Stimulated activated CD4-positive, alpha-beta T cell treated with anti-CD3 and anti-CD28 coated beads, Interleukin-2, amount 100 ng/mL, for 48 hours (primary cell): ENCODE measurements at regions not wholly inside any gene's neighbourhood (a gene's known extent, or its start where the extent isn't known, plus 50 kb on each side); places are given as distances from the start of the nearest gene placed in this dataset.

Source experiments
- DNase-seq, 2 donors: peaks; one replicate each; pipeline ENCODE4 v3.0.0-alpha.2; 2020

- DNase-seq: no peak
These were observed 340.9 kb downstream of the BUD13 start for GRCh38 chr11:116431842-116432241.

DNA sequence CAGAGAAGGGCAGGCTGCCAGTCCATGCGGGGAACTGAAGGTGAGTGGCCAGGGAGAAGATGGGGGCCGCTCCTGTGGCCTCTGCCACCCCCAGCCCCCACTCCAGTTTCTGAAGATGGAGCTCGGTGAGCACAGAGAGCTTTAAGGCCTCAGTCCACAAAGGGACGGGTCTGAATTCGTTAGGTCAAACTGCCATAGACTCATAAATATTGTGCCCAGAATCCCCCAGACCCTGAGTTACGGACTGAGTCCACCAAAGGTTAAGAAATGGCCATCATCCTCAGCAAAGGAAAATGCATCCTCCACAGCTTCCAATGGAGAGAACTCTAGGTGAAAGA, 344.2 kb downstream of the BUD13 start:
- DNase-seq: no peak

DNA sequence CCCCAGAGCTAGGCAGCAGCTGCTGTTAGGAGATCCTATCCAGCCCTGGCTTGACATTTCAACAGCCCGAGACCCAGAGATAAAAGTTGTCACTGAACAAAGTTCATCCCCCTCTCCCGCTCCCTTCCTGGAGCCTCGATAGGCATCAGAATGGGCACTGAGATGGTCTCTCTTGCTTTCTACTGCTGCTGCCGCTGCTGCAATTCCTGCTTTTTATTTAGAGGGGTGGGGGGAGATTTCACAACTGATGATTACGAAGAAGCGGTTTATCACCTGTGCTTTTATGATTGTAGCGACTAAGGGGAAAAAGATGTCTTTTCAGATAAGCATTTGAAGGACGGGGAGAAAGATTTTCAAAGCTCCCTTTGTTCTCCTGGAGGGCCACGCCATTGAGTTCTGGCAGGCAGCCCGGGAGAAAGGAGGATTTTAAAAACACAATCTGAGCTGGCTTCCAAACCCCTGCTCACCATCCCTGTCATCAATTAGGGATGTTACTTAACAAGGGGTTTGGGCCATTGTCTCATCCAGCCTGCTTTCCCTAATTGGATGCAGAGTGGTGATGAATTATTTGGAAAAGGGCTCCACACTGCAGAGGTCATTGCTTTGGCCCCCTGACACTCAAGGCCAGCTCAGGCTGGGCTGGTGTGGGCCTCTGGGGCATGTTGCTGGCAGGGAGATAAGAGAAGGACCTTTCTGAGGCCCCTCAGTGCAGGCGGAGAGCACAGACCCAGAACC, 344.7 kb downstream of the BUD13 start:
- no peak for DNase-seq

DNA sequence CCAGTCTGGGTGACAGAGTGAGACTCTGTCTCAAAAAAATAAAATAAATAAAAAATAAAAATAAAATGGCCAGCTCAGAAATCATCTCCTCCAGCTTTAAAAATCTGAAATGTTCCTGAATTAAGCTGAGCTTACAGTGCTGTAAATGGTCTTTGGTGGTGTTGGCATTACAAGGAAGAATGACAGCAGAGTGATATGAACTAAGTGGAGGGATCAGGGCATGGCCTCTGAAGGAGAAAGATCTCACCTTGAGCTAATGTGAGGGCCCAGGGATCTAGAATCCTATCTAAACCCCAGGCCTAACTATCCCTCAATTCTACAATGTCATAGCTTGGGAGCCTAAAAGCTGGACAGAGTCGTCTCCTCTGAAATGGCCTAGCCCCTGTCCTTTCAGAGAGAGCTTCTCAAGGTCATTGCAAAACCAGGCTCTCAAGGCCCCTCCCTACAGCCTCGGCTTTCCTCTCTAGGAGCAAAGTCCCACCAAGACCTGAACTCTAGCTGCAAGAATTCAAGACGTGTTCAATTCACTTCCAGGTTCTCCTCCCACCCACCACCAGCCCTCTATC, 345.4 kb downstream of the BUD13 start:
- DNase-seq: no peak

- no peak for DNase-seq
These were observed 346.0 kb downstream of the BUD13 start for GRCh38 chr11:116426761-116427160.

- DNase-seq: no peak
These were observed 348.0 kb downstream of the BUD13 start for GRCh38 chr11:116424615-116425261.

DNA sequence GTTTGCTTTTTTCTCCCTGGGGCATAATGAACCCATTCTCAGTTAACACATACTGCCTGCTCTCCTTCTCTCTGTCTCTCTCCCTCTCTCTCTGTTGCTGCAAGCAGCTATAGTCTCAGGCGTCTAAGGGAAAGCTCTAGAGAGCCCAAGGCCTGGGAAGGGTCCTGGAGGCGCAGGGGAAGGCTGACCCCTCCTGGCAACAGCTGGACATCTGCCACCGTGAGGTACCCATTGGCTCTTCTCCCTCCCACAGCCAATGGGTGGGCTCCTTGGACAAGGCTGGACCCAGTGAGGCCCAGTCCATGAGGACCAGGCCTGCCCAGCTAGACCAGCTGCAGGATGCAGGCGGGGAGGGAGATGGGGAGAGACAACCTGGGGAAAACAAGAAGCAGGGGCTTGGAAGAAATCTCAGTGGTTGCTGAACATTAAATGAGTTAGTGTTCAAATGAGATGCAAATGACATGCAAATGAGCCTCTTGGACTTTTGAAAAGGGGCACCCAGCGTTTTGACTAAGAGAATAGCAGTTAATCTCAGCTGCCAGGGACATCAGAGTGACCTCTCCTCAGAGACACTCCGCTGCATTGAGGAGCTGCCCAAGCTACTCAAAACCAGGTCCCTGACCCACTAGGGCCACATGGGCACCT, 349.7 kb downstream of the BUD13 start:
- DNase-seq: no peak

DNA sequence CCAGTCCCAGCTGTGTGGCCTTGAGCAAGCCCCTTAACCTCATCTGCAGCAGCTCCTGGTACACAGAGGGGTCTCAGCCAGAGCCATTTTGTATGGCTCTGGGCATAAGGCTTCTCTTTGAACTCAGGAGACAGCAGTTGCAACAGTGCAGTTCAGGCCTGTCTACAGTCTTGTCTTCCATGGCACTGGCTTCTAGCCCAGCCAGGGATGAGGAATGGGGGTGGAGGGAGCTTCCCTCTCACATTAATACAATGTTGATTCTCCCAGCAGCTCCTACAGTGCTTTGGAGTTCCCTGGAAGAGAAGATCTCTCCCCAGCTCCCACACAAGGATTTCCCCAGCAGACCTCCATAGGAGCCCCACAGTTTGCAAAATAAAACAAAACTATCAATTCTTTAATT, 350.2 kb downstream of the BUD13 start:
- no peak for DNase-seq

DNA sequence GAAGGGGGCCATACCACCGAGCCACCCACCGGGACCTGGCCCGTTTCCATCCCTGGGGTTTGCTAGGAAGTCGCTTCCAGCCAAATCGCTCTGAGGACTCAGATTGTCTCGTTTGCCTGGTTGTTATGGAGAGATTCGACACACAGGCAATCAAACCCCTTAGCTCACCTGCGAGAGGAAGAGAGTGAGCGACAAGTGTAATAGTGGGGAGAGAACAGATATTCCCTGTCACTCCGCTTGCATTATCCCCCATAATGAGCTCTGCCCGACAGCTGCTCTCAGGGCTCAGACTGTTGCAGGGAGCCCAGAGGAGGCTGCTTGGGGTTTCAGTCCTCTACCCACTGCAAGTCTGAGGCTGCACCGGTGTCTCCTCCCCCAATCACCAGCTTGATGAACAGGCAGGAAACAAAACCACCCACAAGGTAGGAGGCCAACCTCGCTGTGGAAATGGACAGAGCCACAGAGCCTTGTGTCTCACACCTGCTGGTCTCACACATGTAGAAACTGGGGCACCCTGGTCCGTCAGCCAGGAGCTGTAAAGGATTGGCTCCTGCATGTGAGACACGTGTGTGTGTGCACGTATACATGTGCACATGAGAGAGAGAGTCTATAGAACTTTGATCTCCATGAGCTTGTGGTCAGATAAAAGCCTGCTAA, 351.1 kb downstream of the BUD13 start:
- DNase-seq: no peak

DNA sequence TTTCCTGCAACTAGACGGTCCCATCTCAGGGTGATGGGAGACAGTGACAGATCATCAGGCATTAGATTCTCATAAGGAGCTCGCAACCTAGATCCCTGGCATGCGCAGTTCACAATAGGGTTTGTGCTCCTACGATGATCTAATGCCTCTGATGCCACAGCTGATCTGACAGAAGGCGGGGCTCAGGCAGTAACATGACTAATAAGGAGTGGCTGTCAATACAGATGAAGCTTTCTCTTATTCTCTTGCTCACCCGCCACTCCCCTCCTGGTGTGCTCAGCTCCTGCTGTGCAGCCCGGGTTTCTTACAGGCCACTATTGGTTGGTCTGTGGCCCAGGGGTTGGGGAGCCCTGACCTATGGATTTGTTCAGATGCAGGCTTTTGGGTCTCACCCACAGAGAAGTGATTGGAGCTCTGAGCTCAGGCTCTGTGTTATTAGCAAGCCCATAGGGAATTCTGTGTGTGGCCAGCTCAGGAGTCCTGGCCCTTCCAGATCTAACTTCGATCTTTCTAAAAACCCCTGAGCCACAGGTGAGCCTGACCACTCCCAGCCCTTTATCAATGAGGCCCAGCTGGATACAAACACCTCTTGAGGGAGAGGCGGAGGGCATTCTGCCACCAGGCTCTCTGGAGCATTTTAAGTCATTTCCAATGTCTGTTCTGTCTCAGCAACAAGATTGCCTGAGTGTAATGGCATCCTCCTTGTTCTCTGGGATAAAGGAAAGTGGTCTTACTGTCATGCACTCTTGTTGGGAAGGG, 351.8 kb downstream of the BUD13 start:
- no peak for DNase-seq

GRCh38 chr11:116420030-116420429, 352.8 kb downstream of the BUD13 start:
- DNase-seq: no peak

DNA sequence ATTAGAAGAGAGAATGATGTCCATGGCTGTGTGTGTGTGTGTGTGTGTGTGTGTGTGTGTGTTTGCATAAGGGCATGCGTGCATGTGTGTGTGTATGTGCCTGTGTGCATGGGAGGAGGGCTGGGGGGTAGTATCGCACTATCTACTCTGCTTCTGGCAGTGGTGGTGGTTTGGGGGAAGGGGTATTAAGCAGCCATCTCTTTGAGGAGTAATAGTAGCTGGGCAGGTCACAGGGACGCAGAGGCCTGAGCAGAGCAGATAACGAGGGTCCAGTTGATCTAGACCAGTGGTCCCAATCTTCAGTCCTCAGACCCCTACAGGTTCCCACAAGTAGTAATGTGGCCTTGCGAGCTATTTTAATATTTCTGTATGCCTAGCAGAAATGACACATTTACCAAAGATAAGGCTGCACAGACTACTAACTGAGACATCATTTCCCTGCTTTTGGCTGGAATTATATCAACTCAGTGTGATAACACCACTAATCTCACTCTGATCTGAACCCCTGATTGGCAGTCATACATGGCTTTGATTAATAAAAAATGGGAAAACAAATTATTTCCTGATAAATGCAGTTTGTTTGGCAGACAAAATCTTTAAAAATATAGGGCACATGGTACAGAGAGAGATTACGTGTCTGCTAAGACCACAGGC, 354.3 kb downstream of the BUD13 start:
- DNase-seq: no peak

- no peak for DNase-seq
These were observed 355.9 kb downstream of the BUD13 start for GRCh38 chr11:116416852-116417251.

DNA sequence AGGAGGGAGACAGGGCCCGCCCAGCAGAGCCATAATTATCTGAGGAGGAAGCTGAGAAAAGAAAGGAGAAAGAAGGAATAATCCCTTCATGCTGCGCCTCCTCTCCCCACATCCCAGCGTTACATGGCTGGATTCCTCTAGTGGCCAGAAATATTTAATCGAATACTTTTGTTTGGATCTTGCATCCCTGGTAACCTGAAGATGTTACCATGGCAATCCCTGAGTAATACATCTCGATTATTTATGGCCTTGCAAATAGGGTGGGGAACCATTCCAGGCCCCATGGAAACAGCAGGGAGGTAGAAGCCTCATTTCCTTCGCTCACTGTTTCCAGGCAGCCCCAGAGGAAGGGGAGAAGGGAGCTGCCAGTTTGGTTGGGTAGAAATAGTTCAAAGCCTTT, 357.7 kb downstream of the BUD13 start:
- no peak for DNase-seq

DNA sequence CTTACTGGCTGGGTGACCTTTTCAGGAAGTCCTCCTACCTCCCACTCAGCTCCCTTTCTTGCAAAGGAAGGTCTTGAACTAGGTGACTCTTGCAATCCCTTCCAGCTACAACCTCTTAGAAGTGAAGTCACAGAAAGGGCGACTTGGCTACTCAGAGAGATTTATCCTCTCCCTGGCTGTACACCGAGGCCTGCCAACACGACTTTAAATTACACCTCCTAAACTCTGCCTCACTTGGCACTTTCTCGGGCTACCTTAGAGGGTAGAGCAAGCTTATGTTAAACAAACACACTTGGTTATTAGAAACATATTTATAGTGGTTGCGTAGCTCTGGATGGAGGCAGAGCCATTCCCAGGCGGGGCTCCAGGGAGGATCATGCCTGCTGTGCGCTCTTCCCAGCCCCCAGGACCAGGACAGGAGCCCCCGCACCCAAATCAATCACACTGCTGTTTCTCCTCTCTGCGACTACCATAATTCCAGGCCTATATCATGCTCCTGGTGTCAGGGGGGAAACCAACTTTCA, 358.4 kb downstream of the BUD13 start:
- no peak for DNase-seq

- no peak for DNase-seq
These were observed 359.2 kb downstream of the BUD13 start for GRCh38 chr11:116413301-116414242.

GRCh38 chr11:116412118-116412889, 360.5 kb downstream of the BUD13 start:
- DNase-seq: no peak

GRCh38 chr11:116409238-116409637, 363.5 kb downstream of the BUD13 start:
- no peak for DNase-seq

DNA sequence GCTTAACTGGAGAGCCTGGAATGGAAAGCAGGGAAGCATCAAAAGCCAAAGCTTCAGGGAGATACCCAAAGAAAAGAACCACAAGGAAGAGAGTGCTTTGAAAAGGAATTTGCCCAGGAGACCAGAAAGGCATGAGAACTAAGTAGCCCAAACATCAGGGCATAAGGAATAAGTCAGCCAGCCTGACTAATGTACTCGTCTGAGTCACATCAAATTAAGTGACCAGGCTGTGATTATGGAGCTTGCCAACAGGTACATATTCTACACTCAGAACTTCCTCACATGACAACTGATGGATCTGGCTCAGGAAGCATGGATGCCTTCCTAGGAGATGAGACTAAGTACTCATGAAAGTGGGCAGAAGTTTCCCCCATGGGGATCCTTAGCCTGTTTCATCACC, 366.7 kb downstream of the BUD13 start:
- no peak for DNase-seq

- no peak for DNase-seq
These were observed 368.4 kb downstream of the BUD13 start for GRCh38 chr11:116404462-116404798.
